ENCODE measurements at regions not wholly inside any gene's neighbourhood (a gene's known extent, or its start where the extent isn't known, plus 50 kb on each side); places are given as distances from the start of the nearest gene placed in this dataset.

GRCh38 chr3:29152379-29152778 is 128.5 kb upstream of the RBMS3 start:
- H3K36me3 ChIP-seq (ENCODE audit: low read depth, low read length) = no peaks in the 10 kb centered on the region
- TF ChIP-seq EZH2phosphoT487 (IDR thresholded peaks at IDR 0.05; ENCODE audit: borderline replicate concordance, low read length) (no peak), CTCF (conservative IDR thresholded peaks at IDR 0.05; ENCODE audit: low read depth, low read length) (peak; percentile 43; the same call in 1 of the 2 replicates), EZH2 (IDR thresholded peaks at IDR 0.05; ENCODE audit: low read length, unreplicated experiment) (no peak)
- H3K9ac ChIP-seq (ENCODE audit: low read length) = no peak overlapping the region
- no peaks in the 10 kb centered on the region for H3K9me2 ChIP-seq (replicated peaks; ENCODE audit: low read length)
- intact Hi-C loops (cut with micrococcal nuclease) = loop anchor here (2.0 kb wide), 1 partner anchor 612 kb away; no protein-coding TSS in a partner anchor
- H3K4me2 ChIP-seq (ENCODE audit: low read length) = no peak overlapping the region
- no peaks in the 10 kb centered on the region for H3K4me1 ChIP-seq (ENCODE audit: insufficient read depth, low read length)
- ChIA-PET CTCF (no interaction called here), POLR2A (ENCODE audit: unreplicated experiment) (no interaction called here)
- no peak overlapping the region for H2AFZ ChIP-seq (ENCODE audit: low read length)
- no peaks in the 10 kb centered on the region for H3K79me2 ChIP-seq (ENCODE audit: low read length)
- H3K27ac ChIP-seq (ENCODE audit: low read length) = no peak overlapping the region
- H3K9me3 ChIP-seq (ENCODE audit: low read length) = no peaks in the 10 kb centered on the region
- no peaks in the 10 kb centered on the region for H3K27me3 ChIP-seq (ENCODE audit: low read length)
- H3F3A ChIP-seq (ENCODE audit: low read length, unreplicated experiment) = no peaks in the 10 kb centered on the region
- peak; percentile 54 for ATAC-seq
- peak; percentile 39 for DNase-seq
- H3K4me3 ChIP-seq (ENCODE audit: low read length) = no peak overlapping the region
- BruUV-seq (replicated peaks) = no TSS peak
- H4K20me1 ChIP-seq (ENCODE audit: low read length) = no peaks in the 10 kb centered on the region

- Histone ChIP-seq H3K4me1 (ENCODE audit: insufficient read depth, low read length) (no peaks in the 10 kb centered on the region), H3K9me2 (replicated peaks; ENCODE audit: low read length) (no peaks in the 10 kb centered on the region), H3K9me3 (ENCODE audit: low read length) (no peaks in the 10 kb centered on the region), H3K36me3 (ENCODE audit: low read depth, low read length) (no peaks in the 10 kb centered on the region), H3K27me3 (ENCODE audit: low read length) (no peaks in the 10 kb centered on the region), H3F3A (ENCODE audit: low read length, unreplicated experiment) (no peaks in the 10 kb centered on the region), H4K20me1 (ENCODE audit: low read length) (no peaks in the 10 kb centered on the region), H3K79me2 (ENCODE audit: low read length) (no peaks in the 10 kb centered on the region), H3K27ac (ENCODE audit: low read length) (no peak overlapping the region), H3K4me2 (ENCODE audit: low read length) (no peak overlapping the region), H3K9ac (ENCODE audit: low read length) (no peak overlapping the region), H3K4me3 (ENCODE audit: low read length) (no peak overlapping the region), H2AFZ (ENCODE audit: low read length) (no peak overlapping the region)
- intact Hi-C loops (cut with micrococcal nuclease) = loop anchor here (2.0 kb wide), 1 partner anchor 611 kb away; no protein-coding TSS in a partner anchor
- TF ChIP-seq CTCF (conservative IDR thresholded peaks at IDR 0.05; ENCODE audit: low read depth, low read length) (no peak), EZH2phosphoT487 (IDR thresholded peaks at IDR 0.05; ENCODE audit: borderline replicate concordance, low read length) (no peak), EZH2 (IDR thresholded peaks at IDR 0.05; ENCODE audit: low read length, unreplicated experiment) (no peak)
- DNase-seq = no peak
- ChIA-PET POLR2A (ENCODE audit: unreplicated experiment) (interaction anchor here (0.6 kb wide), 1 partner anchor 33 kb away, joined by 4 read pairs; no protein-coding TSS in a partner anchor), CTCF (no interaction called here)
- ATAC-seq = no peak
- no TSS peak for BruUV-seq (replicated peaks)
Measured at GRCh38 chr3:29153811-29154210, 127.1 kb upstream of the RBMS3 start.

GRCh38 chr3:29156086-29156715 is 124.7 kb upstream of the RBMS3 start:
- DNase-seq = no peak
- no TSS peak for BruUV-seq (replicated peaks)
- Histone ChIP-seq H3K4me3 (ENCODE audit: low read length) (no peak overlapping the region), H3K79me2 (ENCODE audit: low read length) (no peaks in the 10 kb centered on the region), H4K20me1 (ENCODE audit: low read length) (no peaks in the 10 kb centered on the region), H3K9me3 (ENCODE audit: low read length) (no peaks in the 10 kb centered on the region), H3K4me2 (ENCODE audit: low read length) (no peak overlapping the region), H3F3A (ENCODE audit: low read length, unreplicated experiment) (no peaks in the 10 kb centered on the region), H3K36me3 (ENCODE audit: low read depth, low read length) (no peaks in the 10 kb centered on the region), H3K9me2 (replicated peaks; ENCODE audit: low read length) (no peaks in the 10 kb centered on the region), H3K4me1 (ENCODE audit: insufficient read depth, low read length) (no peaks in the 10 kb centered on the region), H3K9ac (ENCODE audit: low read length) (no peak overlapping the region), H2AFZ (ENCODE audit: low read length) (no peak overlapping the region), H3K27ac (ENCODE audit: low read length) (no peak overlapping the region), H3K27me3 (ENCODE audit: low read length) (no peaks in the 10 kb centered on the region)
- intact Hi-C loops (cut with micrococcal nuclease) = no loop called here
- ChIA-PET POLR2A (ENCODE audit: unreplicated experiment) (no interaction called here), CTCF (no interaction called here)
- TF ChIP-seq CTCF (conservative IDR thresholded peaks at IDR 0.05; ENCODE audit: low read depth, low read length) = no peak
- TF ChIP-seq EZH2phosphoT487 (IDR thresholded peaks at IDR 0.05; ENCODE audit: borderline replicate concordance, low read length) = no peak
- no peak for TF ChIP-seq EZH2 (IDR thresholded peaks at IDR 0.05; ENCODE audit: low read length, unreplicated experiment)
- no peak for ATAC-seq
